Hepatocyte (in vitro differentiated cells): ENCODE measurements at regions not wholly inside any gene's neighbourhood (a gene's known extent, or its start where the extent isn't known, plus 50 kb on each side); places are given as distances from the start of the nearest gene placed in this dataset.
"Not testable (repeated sequence)": the region's sequence is repeated elsewhere in the genome, so short reads cannot be mapped to it uniquely, and the experiment has no call there.

ENCODE experiments used
- DNase-seq: peaks from one replicate; pipeline ENCODE4 v3.0.0-alpha.2; 2016; ENCODE audit warnings: low spot score
- H2AFZ ChIP-seq: fragments of 200-600 bp; sonication (generic); 2 replicates; pipeline ENCODE4 v1.6.0; 2016; ENCODE audit warnings: antibody characterized with exemption, mild to moderate bottlenecking
- H3K27ac ChIP-seq: fragments of 200-600 bp; sonication (generic); 2 replicates; pipeline ENCODE4 v1.5.1; 2016; ENCODE audit warnings: mild to moderate bottlenecking
- H3K27me3 ChIP-seq: fragments of 200-600 bp; sonication (generic); 2 replicates; pipeline ENCODE4 v1.6.1; 2016
- H3K36me3 ChIP-seq: fragments of 200-600 bp; sonication (generic); replicated peaks from 2 replicates; pipeline ENCODE4 v1.5.1; 2016; ENCODE audit warnings: low read depth; ENCODE audit not compliant: insufficient read depth
- H3K4me1 ChIP-seq: fragments of 200-600 bp; sonication (generic); 2 replicates; pipeline ENCODE4 v1.5.1; 2016; ENCODE audit warnings: mild to moderate bottlenecking, moderate library complexity; ENCODE audit not compliant: insufficient read depth
- H3K4me2 ChIP-seq: fragments of 200-600 bp; sonication (generic); 2 replicates; pipeline ENCODE4 v1.6.0; 2016
- H3K4me3 ChIP-seq: fragments of 200-600 bp; sonication (generic); 2 replicates; pipeline ENCODE4 v1.5.1; 2016; ENCODE audit warnings: mild to moderate bottlenecking
- H3K79me2 ChIP-seq: fragments of 200-600 bp; sonication (generic); 2 replicates; pipeline ENCODE4 v1.6.0; 2017; ENCODE audit warnings: mild to moderate bottlenecking
- H3K9me2 ChIP-seq: fragments of 200-600 bp; sonication (generic); replicated peaks from 2 replicates; pipeline ENCODE4 v1.6.0; 2017; ENCODE audit warnings: mild to moderate bottlenecking; ENCODE audit not compliant: insufficient read depth
- H3K9me3 ChIP-seq: fragments of 200-600 bp; sonication (generic); 2 replicates; pipeline ENCODE4 v1.5.1; 2016; ENCODE audit warnings: low read depth, mild to moderate bottlenecking
- H4K20me1 ChIP-seq: fragments of 200-600 bp; sonication (generic); 2 replicates; pipeline ENCODE4 v1.6.0; 2016; ENCODE audit warnings: mild to moderate bottlenecking; ENCODE audit not compliant: insufficient read depth, poor library complexity, severe bottlenecking
- EZH2 ChIP-seq: fragments of 200-600 bp; sonication (generic); IDR thresholded peaks from 2 replicates; pipeline ENCODE4 v1.6.1; 2016; ENCODE audit warnings: antibody characterized with exemption, mild to moderate bottlenecking, borderline replicate concordance
- EZH2phosphoT487 ChIP-seq: fragments of 200-600 bp; sonication (generic); IDR thresholded peaks from one replicate; pipeline ENCODE4 v1.6.1; 2018; ENCODE audit warnings: antibody characterized with exemption, mild to moderate bottlenecking, low read depth, moderate library complexity; ENCODE audit not compliant: unreplicated experiment, severe bottlenecking
- WGBS: methylation state at CpG from one replicate; pipeline ENCODE4 v1.1.6; 2016; ENCODE audit warnings: low lambda C conversion rate; ENCODE audit errors: missing lambda C conversion rate; 5-methylcytosine and 5-hydroxymethylcytosine counted together
- TF ChIP-seq, protein P1 (sequence below): fragments of 200-600 bp; sonication (generic); IDR thresholded peaks from 2 replicates; pipeline ENCODE4 v1.5.1; 2016; ENCODE audit warnings: antibody characterized with exemption, mild to moderate bottlenecking; ENCODE audit not compliant: poor library complexity

DNA sequence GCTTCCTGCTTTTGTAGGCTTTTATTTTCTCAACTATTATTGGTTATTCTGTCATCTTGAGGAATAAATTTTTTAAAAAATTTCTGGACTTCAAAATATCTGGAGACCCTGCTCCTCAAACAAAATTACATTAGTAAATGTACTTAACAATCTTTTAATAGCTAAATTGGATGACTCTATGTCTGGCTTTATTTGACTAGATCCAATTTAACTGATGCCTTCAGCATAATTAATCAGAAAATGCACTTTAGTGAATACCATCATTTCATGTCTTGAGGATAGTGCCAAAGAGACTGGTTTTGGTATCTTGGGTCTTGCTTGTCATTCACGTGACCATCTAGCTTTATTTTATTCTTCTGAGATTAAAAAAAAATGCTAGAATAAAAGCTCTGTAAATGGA is 1301.2 kb downstream of the JRKL start:
- Histone ChIP-seq H3K27me3 (no peaks in the 10 kb centered on the region), H3K4me3 (no peak overlapping the region), H3K36me3 (no peaks in the 10 kb centered on the region), H3K79me2 (no peaks in the 10 kb centered on the region), H3K9me3 (no peaks in the 10 kb centered on the region), H4K20me1 (no peaks in the 10 kb centered on the region), H2AFZ (no peak overlapping the region), H3K27ac (no peak overlapping the region), H3K9me2 (no peaks in the 10 kb centered on the region), H3K4me2 (no peak overlapping the region), H3K4me1 (no peaks in the 10 kb centered on the region)
- TF ChIP-seq, protein P1, sequence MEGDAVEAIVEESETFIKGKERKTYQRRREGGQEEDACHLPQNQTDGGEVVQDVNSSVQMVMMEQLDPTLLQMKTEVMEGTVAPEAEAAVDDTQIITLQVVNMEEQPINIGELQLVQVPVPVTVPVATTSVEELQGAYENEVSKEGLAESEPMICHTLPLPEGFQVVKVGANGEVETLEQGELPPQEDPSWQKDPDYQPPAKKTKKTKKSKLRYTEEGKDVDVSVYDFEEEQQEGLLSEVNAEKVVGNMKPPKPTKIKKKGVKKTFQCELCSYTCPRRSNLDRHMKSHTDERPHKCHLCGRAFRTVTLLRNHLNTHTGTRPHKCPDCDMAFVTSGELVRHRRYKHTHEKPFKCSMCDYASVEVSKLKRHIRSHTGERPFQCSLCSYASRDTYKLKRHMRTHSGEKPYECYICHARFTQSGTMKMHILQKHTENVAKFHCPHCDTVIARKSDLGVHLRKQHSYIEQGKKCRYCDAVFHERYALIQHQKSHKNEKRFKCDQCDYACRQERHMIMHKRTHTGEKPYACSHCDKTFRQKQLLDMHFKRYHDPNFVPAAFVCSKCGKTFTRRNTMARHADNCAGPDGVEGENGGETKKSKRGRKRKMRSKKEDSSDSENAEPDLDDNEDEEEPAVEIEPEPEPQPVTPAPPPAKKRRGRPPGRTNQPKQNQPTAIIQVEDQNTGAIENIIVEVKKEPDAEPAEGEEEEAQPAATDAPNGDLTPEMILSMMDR = no peak
- TF ChIP-seq EZH2phosphoT487 (no peak), EZH2 (no peak)
- DNase-seq = no peak
- 100% methylated on average over 1 of the region's 1 CpG for WGBS

DNA sequence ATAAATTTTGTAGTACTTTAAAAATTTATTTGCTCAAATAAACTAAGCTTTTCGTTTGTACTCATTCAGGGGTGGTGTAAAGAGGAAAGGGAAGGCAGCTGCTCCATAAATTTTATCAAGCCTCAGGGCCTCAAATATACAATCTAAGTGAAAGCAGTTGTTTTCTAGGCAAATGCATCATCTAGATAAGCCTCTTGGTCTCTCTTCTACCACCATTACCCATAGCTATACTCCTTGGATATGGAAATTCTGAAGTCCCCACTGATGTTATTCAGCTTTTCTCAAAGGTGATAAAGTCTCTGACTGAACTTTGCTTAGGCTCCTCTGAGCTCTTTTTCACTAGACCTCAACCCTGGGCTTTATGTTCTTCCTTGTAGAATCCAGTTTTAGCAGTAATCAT is 1313.1 kb downstream of the JRKL start:
- DNase-seq = no peak
- no peak for TF ChIP-seq EZH2
- no peaks in the 10 kb centered on the region for H4K20me1 ChIP-seq
- no peak overlapping the region for H3K4me3 ChIP-seq
- H3K4me2 ChIP-seq = no peak overlapping the region
- H3K4me1 ChIP-seq = no peaks in the 10 kb centered on the region
- H3K79me2 ChIP-seq = no peaks in the 10 kb centered on the region
- no peaks in the 10 kb centered on the region for H3K36me3 ChIP-seq
- no peaks in the 10 kb centered on the region for H3K9me2 ChIP-seq
- H2AFZ ChIP-seq = no peak overlapping the region
- no peaks in the 10 kb centered on the region for H3K27me3 ChIP-seq
- WGBS = 35% methylated on average over 1 of the region's 1 CpG
- no peaks in the 10 kb centered on the region for H3K9me3 ChIP-seq
- H3K27ac ChIP-seq = no peak overlapping the region

DNA sequence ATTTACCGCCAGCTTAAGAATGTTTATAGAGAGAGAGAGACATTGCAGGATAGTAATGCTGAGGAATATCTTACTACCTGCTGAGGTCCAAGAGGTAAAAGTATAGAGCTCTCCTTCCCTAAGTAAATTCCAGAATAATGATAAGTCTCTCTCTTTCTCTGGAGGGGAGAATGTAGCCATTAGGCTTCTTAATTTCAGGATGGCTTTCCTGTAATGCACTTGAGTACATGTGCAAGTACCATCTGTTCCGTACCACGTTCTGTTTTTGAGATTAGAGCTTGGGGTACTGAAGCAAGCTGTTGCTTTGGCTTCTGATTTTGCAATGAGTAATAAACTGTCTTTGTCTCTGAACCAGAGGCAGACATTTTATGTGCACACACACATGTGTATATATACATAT is 1314.0 kb downstream of the JRKL start:
- no peak for TF ChIP-seq EZH2phosphoT487
- TF ChIP-seq EZH2 = no peak
- TF ChIP-seq, protein P1 = no peak
- Histone ChIP-seq H2AFZ (no peak overlapping the region), H3K4me1 (no peaks in the 10 kb centered on the region), H3K27me3 (no peaks in the 10 kb centered on the region), H3K9me3 (no peaks in the 10 kb centered on the region), H3K36me3 (no peaks in the 10 kb centered on the region), H4K20me1 (no peaks in the 10 kb centered on the region), H3K9me2 (no peaks in the 10 kb centered on the region), H3K79me2 (no peaks in the 10 kb centered on the region), H3K27ac (no peak overlapping the region), H3K4me3 (no peak overlapping the region), H3K4me2 (no peak overlapping the region)
- WGBS = 69% methylated on average over 3 of the region's 3 CpGs
- DNase-seq = peak; percentile 5

DNA sequence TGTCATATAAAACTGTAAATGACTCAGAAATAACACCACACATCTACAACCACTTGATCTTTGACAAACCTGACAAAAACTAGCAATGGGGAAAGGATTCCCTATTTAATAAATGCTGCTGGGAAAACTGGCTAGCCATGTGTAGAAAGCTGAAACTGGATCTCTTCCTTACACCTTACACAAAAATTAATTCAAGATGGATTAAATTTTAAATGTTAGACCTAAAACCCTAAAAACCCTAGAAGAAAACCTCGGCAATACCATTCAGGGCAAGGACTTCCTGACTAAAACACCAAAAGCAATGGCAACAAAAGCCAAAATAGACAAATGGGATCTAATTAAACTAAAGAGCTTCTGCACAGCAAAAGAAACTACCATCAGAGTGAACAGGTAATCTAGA is 1315.3 kb upstream of the CNTN5 start:
- not testable (repeated sequence) for H3K4me1 ChIP-seq, H3K4me2 ChIP-seq, H3K79me2 ChIP-seq, H3K9me3 ChIP-seq, H3K9me2 ChIP-seq, H3K4me3 ChIP-seq, H3K36me3 ChIP-seq, H3K27me3 ChIP-seq, H2AFZ ChIP-seq, H4K20me1 ChIP-seq, H3K27ac ChIP-seq
- WGBS = 93% methylated on average over 1 of the region's 1 CpG
- DNase-seq = peak; percentile 48

DNA sequence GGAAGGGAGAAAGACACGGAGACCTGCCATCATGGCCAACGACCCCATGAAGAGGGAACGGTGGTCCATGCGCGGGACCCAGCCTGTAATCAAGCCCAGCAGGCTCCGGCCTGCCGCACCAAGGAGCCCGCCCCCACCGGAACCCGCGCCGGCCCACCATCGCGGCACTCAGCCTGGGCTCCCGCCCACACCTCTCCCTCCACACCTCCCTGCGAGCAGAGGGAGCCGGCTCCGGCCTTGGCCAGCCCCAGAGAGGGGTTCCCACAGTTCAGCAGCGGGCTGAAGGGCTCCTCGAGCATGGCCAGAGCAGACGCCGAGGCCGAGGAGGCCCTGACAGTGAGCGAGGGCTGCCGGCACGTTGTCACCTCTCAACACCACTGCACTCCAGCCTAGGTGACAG is 1302.8 kb upstream of the CNTN5 start:
- TF ChIP-seq EZH2phosphoT487 (no peak), EZH2 (no peak)
- TF ChIP-seq, protein P1 = no peak
- Histone ChIP-seq H2AFZ (no peak overlapping the region), H3K79me2 (no peaks in the 10 kb centered on the region), H3K4me3 (no peak overlapping the region), H3K9me3 (no peaks in the 10 kb centered on the region), H3K27me3 (no peaks in the 10 kb centered on the region), H4K20me1 (no peaks in the 10 kb centered on the region), H3K4me1 (peaks cover 8% of the 10 kb centered on the region), H3K27ac (no peak overlapping the region), H3K4me2 (no peak overlapping the region), H3K9me2 (no peaks in the 10 kb centered on the region), H3K36me3 (no peaks in the 10 kb centered on the region)
- no peak for DNase-seq
- WGBS = 99% methylated on average over 19 of the region's 26 CpGs
